H1 (cell line): ENCODE measurements at regions not wholly inside any gene's neighbourhood (a gene's known extent, or its start where the extent isn't known, plus 50 kb on each side); places are given as distances from the start of the nearest gene placed in this dataset.

ENCODE experiments used
- SRF ChIP-seq: IDR thresholded peaks from 2 replicates; pipeline ENCODE4 v1.6.1; 2011; ENCODE audit warnings: mild to moderate bottlenecking, low read depth, low read length, moderate library complexity
- TEAD4 ChIP-seq: IDR thresholded peaks from 2 replicates; pipeline ENCODE4 v1.6.1; 2012; ENCODE audit warnings: low read depth, low read length, inconsistent platforms, mixed read lengths

GRCh38 chr2:8159211-8159965 lies 522.5 kb upstream of the ID2 start (continued):
- TF ChIP-seq SRF (no peak), TEAD4 (no peak)
